ENCODE measurements at regions not wholly inside any gene's neighbourhood (a gene's known extent, or its start where the extent isn't known, plus 50 kb on each side); places are given as distances from the start of the nearest gene placed in this dataset.
A peak's percentile ranks its signal among the peaks of the same experiment; 100 is the strongest.

DNA sequence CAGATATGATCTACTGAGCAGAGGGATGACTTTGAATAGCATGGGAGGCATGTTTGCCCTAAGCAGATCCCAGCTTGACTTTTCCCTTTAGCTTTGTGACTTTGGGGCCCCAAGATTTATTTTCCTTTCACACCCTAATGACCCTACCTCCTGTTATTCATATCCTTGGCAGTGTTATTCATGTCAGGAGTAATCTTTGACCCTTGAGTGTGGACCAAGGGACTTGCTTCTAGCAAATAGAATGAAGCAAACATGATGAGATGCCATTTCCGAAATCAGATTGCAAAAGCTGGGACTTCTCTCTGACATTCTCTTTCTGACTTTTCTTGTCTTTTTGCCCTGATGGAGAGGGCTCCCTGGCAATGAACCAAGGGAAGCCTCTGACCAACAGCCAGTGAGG lies 415.4 kb upstream of the PROK2 start:
- no peak overlapping the region for H3K4me3 ChIP-seq
- no peak for DNase-seq
- H3K27me3 ChIP-seq, result no peaks in the 10 kb centered on the region
- no peaks in the 10 kb centered on the region for H3K4me1 ChIP-seq
- intact Hi-C loops (cut with DNase I; ENCODE audit: low total_unique reads), result no loop called here
- no peaks in the 10 kb centered on the region for H3K36me3 ChIP-seq
- no peaks in the 10 kb centered on the region for H3K9me3 ChIP-seq
- no peak for TF ChIP-seq POLR2A (IDR thresholded peaks at IDR 0.05)
- TF ChIP-seq, protein P1, sequence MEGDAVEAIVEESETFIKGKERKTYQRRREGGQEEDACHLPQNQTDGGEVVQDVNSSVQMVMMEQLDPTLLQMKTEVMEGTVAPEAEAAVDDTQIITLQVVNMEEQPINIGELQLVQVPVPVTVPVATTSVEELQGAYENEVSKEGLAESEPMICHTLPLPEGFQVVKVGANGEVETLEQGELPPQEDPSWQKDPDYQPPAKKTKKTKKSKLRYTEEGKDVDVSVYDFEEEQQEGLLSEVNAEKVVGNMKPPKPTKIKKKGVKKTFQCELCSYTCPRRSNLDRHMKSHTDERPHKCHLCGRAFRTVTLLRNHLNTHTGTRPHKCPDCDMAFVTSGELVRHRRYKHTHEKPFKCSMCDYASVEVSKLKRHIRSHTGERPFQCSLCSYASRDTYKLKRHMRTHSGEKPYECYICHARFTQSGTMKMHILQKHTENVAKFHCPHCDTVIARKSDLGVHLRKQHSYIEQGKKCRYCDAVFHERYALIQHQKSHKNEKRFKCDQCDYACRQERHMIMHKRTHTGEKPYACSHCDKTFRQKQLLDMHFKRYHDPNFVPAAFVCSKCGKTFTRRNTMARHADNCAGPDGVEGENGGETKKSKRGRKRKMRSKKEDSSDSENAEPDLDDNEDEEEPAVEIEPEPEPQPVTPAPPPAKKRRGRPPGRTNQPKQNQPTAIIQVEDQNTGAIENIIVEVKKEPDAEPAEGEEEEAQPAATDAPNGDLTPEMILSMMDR (IDR thresholded peaks at IDR 0.05), result no peak
- no peak overlapping the region for H3K27ac ChIP-seq

DNA sequence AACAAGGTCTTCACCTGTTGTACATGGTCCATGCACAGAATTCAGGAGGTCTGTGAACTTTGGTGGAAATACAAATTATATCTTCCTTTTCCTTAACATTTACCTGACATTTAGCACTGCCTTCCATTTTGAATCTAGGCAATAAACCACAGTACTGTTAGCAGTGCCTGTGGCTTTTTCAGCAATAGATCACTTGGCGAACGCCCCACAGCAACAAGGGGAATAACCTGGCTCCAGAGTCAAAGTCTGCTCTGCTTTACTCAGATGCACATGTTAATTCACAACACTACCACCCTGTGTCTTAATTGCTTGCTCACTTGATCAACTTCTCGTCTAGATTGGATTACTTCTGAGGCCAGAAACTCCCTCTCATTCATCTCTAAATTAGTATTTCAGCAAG lies 414.6 kb upstream of the PROK2 start:
- Histone ChIP-seq H3K4me3 (no peak overlapping the region), H3K9me3 (no peaks in the 10 kb centered on the region), H3K27ac (no peak overlapping the region), H3K36me3 (no peaks in the 10 kb centered on the region), H3K4me1 (no peaks in the 10 kb centered on the region), H3K27me3 (no peaks in the 10 kb centered on the region)
- intact Hi-C loops (cut with DNase I; ENCODE audit: low total_unique reads), result no loop called here
- DNase-seq, result no peak
- TF ChIP-seq, protein P1 (IDR thresholded peaks at IDR 0.05), result no peak
- TF ChIP-seq POLR2A (IDR thresholded peaks at IDR 0.05), result no peak

GRCh38 chr3:72196377-72196929 lies 411.5 kb upstream of the PROK2 start:
- peak in 1 of 2 donors; percentile 33 for DNase-seq
- Histone ChIP-seq H3K9me3 (no peaks in the 10 kb centered on the region), H3K4me3 (no peak overlapping the region), H3K36me3 (no peaks in the 10 kb centered on the region), H3K27ac (no peak overlapping the region), H3K4me1 (no peaks in the 10 kb centered on the region), H3K27me3 (no peaks in the 10 kb centered on the region)
- intact Hi-C loops (cut with DNase I; ENCODE audit: low total_unique reads), result no loop called here
- TF ChIP-seq POLR2A (IDR thresholded peaks at IDR 0.05), result no peak
- TF ChIP-seq, protein P1 (IDR thresholded peaks at IDR 0.05), result no peak

DNA sequence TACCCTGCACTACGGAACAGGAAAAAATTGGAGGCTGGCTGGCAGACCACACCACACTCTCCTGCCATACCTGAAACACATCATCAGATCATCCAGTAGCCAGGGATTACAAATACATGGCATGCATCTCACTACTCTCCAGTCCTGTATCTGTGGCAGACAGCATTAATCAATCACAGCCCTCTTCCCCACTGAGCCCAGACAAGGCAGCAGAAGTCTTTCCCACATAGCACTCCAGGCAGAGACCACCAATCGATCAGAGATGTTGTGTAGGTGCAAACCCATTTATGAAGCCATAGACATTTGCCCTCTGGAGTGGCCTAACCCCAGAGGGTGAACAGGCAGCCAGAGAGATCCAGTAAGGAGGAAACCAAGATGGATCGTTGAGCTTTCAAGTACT lies 410.9 kb upstream of the PROK2 start:
- no peak for DNase-seq
- Histone ChIP-seq H3K4me1 (no peaks in the 10 kb centered on the region), H3K27me3 (no peaks in the 10 kb centered on the region), H3K9me3 (no peaks in the 10 kb centered on the region), H3K27ac (no peak overlapping the region), H3K36me3 (no peaks in the 10 kb centered on the region), H3K4me3 (no peak overlapping the region)
- TF ChIP-seq POLR2A (IDR thresholded peaks at IDR 0.05), result no peak
- TF ChIP-seq, protein P1 (IDR thresholded peaks at IDR 0.05), result no peak
- intact Hi-C loops (cut with DNase I; ENCODE audit: low total_unique reads), result no loop called here

DNA sequence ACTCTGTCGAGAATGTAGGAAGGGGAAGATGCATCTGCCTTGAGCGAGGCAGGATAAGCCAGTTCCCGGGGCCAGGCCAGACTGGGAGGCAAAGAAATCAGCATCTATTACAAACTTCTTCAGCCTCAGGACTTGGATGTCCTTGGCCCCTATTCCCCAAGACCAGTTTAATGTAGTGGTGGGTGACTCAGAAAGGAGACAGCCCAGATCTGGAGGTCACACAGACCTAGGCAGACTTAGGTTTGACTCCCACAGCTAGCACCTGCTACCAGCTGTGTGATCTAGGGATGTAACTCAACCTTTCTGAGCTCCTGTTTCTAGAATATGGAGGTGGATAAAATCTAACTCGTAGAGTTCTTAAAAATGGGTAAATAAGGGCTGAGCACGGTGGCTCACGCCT lies 409.5 kb upstream of the PROK2 start:
- H3K27me3 ChIP-seq, result no peaks in the 10 kb centered on the region
- no peak for TF ChIP-seq POLR2A (IDR thresholded peaks at IDR 0.05)
- TF ChIP-seq, protein P1 (IDR thresholded peaks at IDR 0.05), result no peak

More for the DNA sequence above, 409.5 kb upstream of the PROK2 start:
- no peak for DNase-seq
- no peak overlapping the region for H3K4me3 ChIP-seq
- H3K4me1 ChIP-seq, result no peaks in the 10 kb centered on the region
- no peaks in the 10 kb centered on the region for H3K36me3 ChIP-seq
- no peak overlapping the region for H3K27ac ChIP-seq
- no peaks in the 10 kb centered on the region for H3K9me3 ChIP-seq
- intact Hi-C loops (cut with DNase I; ENCODE audit: low total_unique reads), result no loop called here
